HG03066 (cell line): ENCODE measurements at regions not wholly inside any gene's neighbourhood (a gene's known extent, or its start where the extent isn't known, plus 50 kb on each side); places are given as distances from the start of the nearest gene placed in this dataset.
"Not testable (repeated sequence)": the region's sequence is repeated elsewhere in the genome, so short reads cannot be mapped to it uniquely, and the experiment has no call there.

Experiments used
- ATAC-seq: cut with Tn5 transposase; IDR thresholded peaks from one replicate; pipeline ENCODE4 v1.9.1; 2021; ENCODE audit warnings: low read depth; ENCODE audit not compliant: unreplicated experiment

DNA sequence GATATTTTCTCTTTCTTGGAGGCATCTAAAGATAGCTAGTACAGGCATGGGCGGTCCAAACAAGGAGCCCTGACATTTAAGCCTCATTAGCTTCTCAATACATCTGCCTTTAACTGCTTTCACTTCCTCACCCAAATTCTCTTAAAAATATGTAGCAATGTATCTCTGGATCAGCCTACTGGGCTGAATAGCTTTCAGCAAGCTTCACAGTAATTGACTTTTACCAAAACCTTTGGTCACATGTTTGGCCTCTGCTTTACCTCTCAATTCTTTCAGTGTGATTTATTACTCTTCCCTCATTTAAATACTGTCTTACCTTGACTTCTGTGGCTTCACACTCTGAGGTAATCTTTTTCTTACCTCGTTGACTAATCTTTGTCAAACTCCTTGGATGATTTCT, 1618.1 kb downstream of the GRIK2 start:
- ATAC-seq, result no peak

DNA sequence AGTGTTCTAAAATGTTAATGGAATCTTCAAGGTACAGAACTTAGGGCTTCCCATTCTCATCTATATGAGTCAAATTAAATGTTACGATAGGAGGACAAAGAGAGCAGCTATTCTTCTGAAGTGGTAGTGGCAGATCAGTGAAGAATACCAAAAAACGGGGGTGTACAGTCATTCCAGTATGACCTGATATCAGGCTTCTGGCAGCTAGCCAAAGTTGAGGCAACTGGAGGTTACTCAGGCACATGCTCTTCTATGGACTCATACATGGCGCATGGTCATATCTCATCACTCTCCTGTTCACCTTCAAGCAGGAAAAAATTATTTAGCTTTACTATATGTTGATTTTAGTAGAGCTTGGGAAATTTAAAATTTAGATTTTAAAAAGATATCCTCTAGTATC, 1608.8 kb downstream of the GRIK2 start:
- ATAC-seq, result peak; percentile 70

DNA sequence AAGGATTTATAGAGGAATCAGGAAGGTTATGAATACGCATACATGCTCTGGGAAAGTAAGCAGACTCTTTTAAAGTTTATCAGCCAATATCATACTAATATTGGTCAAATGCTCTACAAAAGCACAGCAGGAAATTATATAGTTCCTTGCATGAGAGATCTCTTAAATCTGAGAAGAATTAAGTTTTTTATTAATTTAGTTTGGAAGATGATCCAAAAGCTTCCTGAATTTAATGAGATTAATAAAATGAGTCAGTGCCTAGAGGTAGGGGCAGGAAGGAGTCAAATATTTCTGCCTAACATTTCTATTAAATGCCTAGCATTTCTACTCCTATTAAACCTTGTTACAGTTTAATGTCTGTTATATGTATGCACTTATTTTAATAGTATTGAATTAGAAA, 1608.2 kb downstream of the GRIK2 start:
- no peak for ATAC-seq

DNA sequence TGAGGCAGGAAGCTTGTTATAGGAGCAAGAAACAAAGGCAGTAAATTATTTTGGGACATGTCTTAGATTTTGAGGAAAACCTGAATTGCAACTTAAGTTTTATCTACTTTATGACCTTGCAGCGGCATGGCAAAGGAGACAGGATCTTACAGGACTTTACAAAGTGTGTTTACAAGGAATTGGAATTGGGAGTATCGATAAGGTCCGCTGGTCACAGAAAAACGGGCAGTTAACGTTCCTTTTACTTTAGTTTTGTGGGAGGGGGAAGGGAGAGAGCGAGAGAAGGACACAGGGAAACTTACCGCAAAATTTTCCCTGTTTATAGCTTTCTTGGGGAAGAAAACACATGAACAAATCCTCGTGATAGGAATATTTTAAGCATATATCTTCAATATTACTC, 1607.2 kb downstream of the GRIK2 start:
- ATAC-seq, result no peak

DNA sequence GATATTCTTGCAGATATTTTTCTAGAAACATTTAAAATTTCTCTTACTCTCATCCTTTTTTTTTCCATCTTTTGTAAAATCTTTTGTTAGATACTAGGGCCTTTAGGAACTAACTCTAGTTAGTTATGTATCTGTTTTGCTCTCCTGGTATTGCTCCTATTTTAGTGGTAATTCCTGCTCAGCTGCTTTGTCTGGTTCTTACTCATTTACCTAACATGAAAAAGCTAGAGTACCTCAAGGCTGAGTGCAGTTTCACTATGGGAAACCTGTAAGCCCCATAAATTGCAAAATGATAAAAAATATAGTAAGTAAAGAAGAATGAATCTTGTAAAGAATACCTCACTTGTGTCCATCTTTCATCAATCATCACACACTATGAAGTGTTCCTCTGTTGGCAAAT, 1602.0 kb downstream of the GRIK2 start:
- no peak for ATAC-seq

DNA sequence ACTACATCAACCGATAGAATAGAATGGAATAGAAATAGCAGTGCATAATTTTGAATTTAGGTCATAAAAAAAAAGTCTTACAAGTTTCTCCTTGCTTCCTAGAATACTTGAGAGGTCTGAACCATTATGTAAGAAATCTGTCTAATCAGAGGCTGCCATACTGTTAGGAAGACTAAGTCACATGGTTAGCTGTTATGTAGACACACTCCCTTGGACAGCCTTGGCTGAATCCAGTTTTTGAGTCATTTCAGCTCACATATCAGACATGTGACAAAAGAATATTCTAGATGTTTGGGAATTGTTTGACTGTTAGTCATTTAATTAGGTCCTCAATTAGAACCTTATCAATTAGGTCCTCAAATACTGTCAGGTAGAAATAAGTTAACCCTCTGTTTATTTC, 1601.4 kb downstream of the GRIK2 start:
- ATAC-seq, result no peak

DNA sequence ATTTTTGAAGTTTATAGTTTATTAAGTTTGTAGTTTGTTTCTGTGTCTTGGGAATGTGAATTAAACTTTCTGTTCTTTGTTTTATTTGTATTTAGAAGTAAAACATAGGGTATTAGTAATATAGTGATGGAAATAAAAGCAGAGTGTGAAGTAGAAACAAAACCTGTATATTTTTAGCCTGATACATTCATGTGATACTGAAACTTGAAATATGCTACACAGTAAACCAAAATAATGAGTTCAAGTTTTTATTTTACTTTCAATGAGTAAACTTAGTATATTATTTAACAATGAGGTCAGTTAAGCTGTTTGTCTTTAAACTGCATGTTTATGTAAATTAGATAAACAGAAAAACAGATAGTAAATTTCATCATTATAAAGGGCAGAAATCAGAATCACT, 1592.6 kb downstream of the GRIK2 start:
- peak; percentile 98 for ATAC-seq

DNA sequence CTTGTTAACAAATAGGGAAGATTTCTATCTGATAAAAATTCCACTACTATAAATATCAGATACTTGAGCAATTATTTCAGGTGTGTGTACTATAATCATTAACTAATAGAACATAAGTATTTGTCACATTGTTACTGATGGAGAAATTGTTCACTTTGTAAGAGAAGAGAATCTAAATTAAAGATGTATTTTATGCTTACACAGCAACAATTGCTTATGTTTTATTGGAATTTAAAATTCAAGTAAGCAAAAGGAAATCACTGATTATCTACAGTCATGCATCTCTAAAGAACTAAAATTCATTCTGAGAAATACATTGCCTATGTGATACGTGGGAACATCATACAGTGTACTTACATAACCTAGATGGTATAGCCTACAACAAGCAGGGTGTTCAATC, 1590.8 kb downstream of the GRIK2 start:
- ATAC-seq, result no peak

DNA sequence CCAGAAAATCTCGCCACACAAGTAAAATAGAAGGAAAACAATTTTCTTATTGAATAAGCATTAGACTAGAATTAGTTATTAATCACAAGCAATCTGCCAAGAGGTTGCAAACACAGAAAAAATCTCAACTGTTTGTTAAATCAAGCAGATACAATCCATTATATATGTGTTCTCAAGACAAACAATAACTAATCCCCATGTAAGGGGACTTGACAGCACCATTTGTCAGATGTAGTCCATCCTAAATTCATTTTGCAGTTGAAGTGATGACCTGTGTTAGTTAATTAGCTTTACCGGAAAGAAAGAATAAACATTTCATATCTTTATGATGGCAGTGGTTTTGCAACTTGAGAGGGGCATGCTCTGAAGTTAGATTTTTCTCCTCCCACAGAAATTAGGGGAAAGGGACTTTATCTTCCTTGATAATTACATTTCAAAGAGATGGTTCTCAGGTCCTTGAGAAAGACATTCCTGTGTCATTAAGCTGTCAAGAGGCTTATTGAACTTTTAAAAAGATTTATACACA, 1588.0 kb downstream of the GRIK2 start:
- ATAC-seq, result no peak

DNA sequence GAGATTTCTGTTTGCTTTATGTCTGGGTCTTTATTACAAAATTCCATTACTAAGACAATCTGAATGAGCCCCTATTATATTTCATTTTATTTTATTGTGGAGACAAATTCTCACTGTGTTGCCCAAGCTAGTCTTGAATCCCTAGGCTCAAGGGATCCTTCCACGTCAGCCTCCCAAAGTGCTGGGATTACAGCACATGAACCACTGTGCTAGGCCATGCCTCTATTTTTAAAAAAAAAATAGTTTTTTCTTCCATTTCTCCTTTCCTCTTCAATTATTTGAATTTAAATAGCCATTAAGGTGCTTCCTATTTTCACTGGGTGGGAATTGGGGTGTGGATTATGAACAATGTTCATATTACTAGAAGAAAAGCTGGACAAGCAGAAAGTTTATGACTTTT, 1587.4 kb downstream of the GRIK2 start:
- no peak for ATAC-seq

DNA sequence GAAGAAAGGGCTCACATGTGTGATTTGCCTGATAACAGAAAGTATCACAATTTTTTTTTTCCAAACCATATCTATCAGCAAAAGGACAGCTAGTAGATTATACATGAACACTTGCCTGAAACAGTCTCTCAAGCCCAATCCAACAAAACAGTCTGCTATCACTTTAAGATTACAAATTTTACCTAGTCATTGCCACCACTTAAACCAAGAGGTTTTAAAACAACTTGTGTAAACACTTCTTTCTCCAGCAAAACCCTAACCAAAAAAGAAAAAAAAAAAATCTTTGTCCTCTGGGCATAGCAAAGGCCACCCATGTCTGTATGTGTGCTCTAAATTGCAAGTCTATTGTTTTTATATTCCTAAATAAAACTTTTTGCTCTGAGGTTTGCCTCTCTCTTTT, 1568.4 kb downstream of the GRIK2 start:
- no peak for ATAC-seq

DNA sequence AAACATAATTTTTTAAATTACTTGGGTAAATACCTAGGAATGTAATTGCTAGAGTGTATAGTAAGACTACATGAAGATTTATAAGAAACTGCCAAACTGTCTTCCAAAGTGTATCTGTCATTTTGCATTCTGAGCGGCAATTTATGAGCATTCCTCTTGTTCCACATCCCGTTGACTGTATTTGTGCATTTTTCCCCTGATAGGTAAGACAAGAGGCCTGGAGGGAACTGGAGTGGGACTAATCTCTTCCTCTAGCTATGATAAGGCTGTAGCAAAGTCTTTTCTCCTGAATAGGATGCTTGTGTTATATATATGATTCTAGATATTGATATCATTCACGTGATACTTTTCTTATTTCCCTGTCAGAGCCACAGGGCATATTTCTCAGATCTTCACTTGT, 1557.5 kb downstream of the GRIK2 start:
- no peak for ATAC-seq

DNA sequence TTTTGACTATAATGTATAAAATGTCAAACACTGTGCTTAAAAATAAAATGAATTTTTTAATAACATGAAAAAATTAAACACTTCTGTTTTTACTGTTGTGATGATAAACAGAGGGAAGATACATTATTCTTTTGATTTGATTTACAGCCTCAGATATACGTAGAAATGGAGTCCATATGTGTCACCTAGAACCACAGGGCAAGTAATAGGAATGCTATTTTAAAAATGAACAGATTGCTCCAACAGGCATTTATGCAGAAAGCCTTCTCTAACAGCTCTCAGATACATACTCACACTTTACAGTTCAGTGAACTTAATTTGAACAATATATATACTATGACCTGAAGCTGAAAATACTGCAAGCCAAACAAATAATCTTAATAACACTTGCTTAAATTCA, 1551.0 kb downstream of the GRIK2 start:
- no peak for ATAC-seq

DNA sequence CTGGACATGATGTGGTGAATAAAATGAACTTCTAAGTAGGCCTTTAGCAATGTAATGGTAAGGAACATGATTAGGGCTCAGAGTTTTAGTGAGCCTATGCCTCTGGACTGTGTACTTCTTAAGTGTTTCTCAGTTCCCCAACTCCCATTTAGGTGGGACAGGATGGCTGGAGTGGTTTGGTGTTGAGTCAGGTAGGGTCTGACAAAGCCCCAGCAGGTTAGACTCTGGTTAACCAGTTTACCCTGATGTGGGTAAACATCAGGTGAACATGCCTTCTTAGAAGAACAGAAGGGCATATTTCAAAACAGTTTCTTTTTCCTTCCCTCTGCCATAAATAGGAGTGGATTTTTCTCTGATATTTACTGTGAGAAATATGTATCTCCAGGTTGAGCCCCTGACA, 1548.7 kb downstream of the GRIK2 start:
- ATAC-seq, result no peak

DNA sequence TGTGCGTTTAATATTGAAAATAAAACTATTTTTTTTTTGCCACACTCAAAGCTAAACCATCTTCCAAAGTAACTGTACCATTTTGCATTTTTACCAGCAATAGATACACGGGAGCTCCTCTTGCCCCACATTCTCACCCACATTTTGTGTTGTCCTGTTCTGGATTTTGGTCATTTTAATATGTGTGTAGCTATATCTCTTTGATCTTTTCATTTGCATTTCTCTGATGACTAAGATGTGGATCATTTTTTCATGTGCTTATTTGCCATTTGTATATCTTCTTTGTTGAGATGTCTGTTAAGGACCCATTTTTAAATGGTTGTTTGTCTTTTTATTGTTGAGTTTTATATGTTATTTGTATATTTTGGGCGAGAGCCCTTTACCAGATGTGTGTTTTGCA, 1543.5 kb downstream of the GRIK2 start:
- ATAC-seq, result no peak

DNA sequence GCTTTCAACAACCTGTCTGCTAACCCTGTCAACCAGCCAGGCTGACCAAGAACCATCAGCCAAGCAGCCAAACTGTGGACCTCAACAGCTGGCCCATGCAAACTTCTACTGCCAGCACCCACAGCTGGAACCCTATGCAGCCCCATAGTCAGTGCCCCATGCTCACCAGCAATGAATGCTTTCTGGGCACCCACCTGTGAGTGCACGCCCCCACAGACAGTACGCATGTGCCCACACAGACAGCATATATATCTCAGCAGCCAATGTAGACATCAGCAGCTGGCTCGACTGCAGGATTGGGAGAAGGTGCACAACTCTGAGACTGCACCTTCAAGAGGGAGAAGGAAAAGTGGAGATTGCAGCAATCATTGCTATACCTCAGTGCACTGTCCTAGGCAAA, 1534.6 kb downstream of the GRIK2 start:
- ATAC-seq, result no peak

DNA sequence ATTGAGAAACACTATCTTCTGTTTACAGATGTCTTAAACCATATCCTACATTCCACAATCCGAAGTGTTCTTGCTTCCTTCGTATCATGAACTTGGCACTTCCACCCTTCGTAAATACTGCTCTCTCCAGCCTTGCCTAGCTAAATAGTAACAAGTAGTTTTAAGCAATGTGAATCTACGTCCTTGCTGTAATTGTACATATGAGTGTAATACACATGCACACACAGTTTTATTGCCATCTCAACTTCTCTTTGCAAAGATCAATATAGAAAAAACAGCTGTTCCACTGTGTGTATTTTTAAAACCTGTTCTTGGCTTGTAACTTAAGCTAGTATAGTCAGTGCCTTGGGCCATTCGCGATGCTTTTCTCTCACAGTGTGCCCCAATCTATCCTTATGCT, 1524.7 kb downstream of the GRIK2 start:
- no peak for ATAC-seq

DNA sequence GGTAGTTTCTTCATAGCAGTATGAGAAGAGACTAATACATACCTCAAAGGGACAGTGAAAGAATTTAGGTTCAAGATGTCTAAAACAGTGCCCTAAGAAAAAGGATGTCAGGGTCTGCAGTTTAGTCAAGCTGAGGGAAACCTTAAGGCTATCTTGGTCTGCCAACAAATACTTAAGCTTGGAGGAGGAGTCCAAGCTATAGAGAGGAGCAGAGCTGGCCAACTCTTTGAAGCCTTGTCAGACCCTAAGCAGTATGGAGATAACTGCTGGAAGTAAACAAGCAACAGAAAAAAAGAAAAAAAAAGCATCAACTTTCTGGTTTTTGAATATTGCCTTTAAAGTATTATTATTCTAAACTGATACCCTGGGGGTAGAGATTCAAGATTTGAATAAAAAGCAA, 1518.1 kb downstream of the GRIK2 start:
- no peak for ATAC-seq

DNA sequence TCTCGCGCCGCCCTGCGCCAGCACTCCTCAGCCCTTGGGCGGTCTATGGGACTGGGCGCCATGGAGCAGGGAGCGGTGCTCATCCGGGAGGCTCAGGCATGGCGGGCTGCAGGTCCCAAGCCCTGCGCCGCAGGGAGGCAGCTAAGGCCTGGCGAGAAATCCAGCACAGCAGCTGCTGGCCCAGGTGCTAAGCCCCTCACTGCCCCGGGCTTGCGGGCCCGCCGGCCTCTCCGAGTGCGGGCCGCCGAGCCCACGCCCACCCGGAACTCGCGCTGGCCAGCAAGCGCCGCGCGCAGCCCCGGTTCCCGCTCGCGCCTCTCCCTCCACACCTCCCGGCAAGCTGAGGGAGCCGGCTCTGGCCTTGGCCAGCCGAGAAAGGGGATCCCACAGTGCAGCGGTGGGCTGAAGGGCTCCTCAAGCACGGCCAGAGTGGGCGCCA, 1517.2 kb downstream of the GRIK2 start:
- ATAC-seq, result not testable (repeated sequence)

DNA sequence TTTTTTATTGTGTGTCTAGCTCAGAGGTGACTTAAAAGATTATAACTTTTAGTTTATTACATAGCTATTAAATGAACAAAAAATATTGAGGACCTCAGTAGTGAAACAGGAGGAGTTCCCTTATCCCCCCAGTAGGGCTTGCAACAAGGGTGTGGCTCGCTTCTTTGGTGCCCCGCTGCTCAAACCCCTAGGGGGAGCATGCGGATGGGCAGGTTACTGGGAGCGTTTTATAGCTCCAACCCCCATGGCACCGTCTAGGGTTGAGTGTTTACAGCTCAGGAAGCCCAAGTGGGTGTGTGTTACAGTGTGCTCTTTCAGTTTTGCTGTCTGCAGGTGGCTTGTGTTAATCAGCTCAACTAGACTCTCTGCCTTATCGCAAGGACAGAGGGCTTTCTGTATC, 1513.7 kb downstream of the GRIK2 start:
- ATAC-seq, result no peak

DNA sequence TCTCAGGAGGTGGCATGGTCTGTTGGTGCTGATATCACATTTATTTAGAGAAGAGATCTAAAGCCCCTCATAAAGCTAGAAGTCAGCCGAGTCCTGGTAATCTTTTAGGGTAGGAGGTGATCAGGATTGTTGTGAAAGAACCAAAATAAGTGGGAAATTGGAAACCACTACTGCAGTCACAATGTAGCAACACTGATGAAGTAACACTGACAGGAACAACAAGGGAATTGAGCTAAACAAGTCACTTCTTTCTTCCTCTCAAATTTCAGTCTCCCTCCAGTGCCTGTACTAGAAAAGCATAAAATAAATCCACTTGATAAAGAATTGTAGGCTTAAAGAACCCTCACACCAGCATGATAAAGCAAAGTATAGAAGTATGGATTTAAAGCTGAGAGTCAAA, 1509.0 kb downstream of the GRIK2 start:
- ATAC-seq, result no peak

DNA sequence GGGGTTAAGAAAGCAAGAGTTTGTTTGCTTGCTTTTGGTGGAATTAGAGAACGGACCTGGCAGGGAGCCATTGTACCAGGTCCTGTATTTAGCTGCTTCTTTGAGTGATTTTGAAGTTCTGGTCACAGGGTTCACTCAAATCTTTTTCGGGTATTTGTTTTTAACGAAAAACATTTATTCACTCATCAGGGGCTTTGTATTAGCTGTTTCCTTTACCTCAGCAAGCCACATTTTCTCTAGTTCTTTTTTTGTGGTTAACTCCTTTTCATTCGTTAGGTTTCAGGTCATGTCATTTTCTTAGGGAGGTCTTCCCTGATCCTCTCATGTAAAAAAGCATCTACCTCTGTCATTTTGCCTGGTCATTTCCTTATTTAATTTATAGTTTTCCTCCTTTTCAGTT, 1502.2 kb downstream of the GRIK2 start:
- no peak for ATAC-seq

DNA sequence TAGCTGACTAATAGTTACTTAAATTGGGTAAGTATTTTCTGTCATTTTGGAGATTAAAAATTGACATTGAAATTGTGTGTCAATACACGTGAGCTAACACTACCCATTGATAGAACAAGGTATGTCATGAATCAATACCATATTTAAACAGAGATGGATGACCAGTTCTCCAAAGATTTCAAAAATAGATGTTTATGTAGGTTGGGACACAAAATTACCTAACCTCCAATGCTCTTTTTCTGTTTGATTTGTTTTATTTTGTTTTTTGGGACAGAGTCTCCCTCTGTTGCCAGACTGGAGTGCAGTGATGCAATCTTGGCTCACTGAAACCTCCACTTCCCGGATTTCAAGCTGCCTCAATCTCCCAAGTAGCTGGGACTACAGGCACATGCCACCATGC, 1491.7 kb downstream of the GRIK2 start:
- no peak for ATAC-seq
